ENCODE measurements at regions not wholly inside any gene's neighbourhood (a gene's known extent, or its start where the extent isn't known, plus 50 kb on each side); places are given as distances from the start of the nearest gene placed in this dataset.

DNA sequence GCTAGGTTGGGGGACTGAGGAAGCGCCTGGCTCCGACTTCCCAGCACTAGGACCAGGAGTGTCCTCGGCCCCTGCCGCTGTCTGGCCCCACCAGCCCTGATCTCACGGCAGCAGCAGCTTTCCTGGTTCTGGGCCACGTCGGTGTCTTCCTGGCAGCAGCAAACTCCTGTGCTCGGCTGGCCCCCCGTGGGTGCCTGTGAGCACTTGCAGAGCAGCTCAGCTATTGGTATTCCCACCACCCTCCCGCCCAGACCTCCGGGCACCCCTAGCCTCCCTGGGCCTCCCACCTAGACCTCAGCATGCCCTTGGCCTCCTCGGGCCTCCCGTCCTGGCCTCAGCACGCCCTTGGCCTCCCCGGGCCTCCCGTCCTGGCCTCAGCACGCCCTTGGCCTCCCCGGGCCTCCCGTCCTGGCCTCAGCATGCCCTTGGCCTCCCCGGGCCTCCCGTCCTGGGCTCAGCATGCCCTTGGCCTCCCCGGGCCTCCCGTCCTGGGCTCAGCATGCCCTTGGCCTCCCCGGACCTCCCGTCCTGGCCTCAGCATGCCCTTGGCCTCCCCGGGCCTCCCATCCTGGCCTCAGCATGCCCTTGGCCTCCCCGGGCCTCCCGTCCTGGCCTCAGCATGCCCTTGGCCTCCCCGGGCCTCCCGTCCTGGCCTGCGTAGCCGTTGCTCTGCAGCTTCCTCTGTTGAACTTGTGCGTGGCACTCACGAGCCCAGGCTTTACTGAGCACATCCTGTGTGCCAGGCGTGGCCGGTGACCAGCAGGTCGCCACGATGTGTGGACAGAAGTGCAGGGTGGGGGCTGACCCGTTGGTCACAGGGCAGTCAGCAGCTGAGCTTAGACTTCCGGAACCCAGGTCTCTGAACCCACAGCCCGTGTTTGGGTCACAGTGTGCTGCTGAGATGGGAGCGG, 51.8 kb upstream of the ACSF3 start:
- TF ChIP-seq POLR2A (IDR thresholded peaks at IDR 0.05; ENCODE audit: low read depth, low read length), result no peak
- no peak for TF ChIP-seq POLR2AphosphoS5 (IDR thresholded peaks at IDR 0.05; ENCODE audit: low read depth, low read length)
- no peak for TF ChIP-seq TAF1 (IDR thresholded peaks at IDR 0.05; ENCODE audit: low read depth, low read length)

Data from GM12891 (cell line).